NCI-H1417 treated with DMSO at 0.1 percent for 48 hours (cell line): ENCODE measurements at regions not wholly inside any gene's neighbourhood (a gene's known extent, or its start where the extent isn't known, plus 50 kb on each side); places are given as distances from the start of the nearest gene placed in this dataset.
"Not testable (repeated sequence)": the region's sequence is repeated elsewhere in the genome, so short reads cannot be mapped to it uniquely, and the experiment has no call there.

Experiments used
- DNase-seq: peaks from one replicate; lab custom pipeline; 2025; lab: John Stamatoyannopoulos, UW

DNA sequence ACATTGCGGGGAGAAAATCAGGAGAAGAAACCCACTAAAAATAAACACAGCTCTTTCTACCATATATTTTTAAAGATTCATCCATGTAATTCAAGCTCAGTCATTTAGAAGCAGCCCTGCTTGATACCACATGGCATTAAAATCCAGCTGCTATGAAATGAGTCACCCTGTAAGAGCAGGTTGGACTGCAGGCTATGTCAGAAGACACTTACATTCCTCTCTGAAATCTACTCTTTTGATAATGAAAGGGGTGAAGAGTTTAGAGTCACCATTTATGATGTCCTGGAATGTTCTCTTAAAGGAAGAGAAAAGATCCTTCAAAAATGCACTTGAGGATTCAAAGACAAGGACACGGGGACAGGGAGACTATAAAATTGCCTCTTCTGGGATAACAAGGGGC lies 100.6 kb upstream of the APCDD1 start:
- no peak for DNase-seq

DNA sequence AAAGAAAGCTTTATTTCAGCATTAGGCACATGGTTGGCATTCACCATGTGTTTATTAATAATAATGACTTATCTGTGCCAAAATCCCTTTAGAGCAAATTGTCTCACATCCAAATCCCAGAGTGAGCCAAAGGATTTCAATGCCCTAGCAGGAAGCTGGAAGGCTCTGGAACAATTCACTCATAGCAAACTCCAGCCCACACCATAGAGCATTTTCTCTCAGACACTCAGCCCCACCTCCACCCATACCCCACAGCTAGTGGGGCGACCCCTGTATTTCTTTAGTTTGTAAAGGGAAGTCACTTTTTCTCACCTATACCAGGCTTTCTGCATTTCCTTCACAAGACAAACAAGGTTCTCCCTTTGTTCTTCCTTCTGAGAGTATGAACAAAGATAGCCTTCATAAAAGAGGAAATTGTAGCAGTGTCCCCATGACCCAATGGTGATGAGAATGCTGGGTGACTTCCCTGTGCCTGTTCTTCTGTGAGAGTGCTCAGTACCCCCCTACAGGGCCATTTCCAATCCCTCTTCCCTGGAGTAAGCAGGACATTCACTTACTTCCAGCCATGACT lies 100.1 kb upstream of the APCDD1 start:
- DNase-seq: no peak

DNA sequence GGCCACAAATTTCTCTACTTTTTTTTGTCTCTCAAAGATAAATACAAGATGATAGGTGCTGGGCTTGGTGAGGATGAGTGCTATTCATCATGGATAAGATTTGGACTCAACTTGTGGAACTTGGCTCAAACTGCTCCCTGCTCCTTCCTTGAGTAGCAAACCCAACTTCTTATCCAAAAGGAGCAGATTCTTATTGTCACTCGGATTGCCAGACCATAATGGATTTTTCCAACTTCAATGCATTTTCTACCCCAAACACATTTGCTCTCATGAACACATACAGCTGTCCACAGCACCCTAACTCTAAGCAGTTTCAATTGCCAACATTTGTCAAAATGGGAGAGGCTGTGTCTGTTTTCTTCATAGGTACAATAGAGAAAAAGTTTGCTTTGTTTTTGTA lies 99.5 kb upstream of the APCDD1 start:
- DNase-seq: no peak

DNA sequence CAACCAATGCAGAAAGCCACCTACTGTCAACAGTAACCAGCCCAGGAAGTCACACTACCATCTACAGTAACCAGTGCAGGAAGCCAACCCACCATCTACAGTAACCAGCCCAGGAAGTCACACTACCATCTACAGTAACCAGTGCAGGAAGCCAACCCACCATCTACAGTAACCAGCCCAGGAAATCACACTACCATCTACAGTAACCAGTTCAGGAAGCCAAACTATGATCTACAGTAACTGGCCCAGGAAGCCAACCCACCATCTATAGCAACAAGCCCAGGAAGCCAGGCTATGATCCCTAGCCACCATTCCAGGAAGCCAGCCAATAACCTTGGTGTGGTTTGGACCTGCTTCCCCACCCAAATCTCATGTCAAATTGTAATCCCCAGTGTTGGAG lies 97.4 kb upstream of the APCDD1 start:
- DNase-seq: not testable (repeated sequence)

DNA sequence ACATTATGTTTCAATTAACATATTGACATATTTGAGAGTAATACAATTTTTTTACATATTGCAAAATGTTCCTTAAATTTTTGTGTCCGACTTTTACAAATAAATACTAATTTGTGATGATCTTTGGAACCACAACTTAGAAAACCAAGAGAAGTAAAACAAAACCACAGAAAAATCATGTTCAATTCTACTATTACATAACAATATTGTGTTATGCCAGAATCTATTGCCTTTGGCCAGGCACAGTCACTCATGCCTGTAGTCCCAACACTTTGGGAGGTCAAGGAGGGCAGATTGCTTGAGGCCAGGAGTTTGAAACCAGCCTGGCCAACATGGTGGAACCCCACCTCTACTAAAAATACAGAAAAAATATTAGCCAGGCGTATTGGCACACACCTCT lies 92.8 kb upstream of the APCDD1 start:
- no peak for DNase-seq

DNA sequence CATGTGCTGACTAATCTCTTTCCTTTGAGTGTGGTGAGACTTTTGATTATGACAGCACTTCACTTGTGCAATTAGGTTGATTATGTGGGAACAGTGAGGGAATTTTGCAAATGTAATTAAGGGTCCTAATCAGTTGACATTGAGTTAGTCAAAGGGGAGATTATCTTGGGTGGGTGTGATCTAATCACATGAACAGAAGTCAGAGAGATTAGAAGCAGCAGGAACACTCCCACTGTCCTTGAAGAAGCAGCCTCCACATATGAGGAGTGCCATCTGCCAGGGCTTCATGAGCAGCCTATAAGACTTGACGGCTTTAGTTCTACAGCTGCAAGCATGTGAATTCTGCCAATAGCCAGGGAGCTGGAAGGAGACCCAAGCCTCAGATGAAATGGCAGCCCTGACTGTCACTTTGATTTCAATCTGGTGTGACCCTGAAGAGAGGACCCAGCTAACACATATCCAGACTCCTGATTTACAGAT lies 89.4 kb upstream of the APCDD1 start:
- DNase-seq: no peak

DNA sequence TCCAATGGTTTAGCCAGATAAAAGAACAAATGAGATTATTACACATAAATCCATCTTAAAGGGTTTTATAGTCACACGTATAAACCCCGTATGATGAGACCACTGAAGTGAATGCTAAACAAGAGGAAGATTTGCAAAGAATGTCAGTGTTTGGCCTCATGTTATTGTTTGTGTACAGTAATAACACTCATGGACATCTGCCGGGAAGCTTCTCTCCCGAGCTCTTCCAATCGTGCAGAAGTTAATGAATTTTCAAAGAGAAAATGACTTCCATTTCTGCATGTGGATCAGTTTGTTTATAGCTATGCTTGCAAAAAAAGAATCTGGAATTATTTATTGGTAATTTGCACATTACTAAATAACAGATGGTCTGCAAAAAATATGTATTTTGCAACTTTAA lies 88.5 kb upstream of the APCDD1 start:
- no peak for DNase-seq

DNA sequence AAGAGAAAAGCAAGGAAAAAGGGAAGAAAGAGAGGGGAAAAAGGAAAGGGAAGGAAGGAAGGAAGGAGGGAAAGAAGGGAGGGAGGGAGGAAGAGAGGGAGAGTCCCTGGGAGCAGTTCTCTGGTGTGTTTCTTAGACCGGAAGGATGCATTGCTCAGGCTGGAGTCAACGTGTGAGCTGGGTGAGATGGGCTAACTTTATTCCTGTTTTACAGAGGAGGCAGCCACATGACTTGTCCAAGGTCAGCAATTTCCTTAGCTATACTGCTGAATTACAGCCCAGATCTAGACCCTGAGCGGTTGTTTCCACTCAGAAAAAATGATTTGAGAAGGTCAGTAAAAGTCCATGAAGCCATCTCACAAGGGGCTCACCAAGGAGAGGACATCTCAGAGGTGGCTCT lies 86.6 kb upstream of the APCDD1 start:
- no peak for DNase-seq

DNA sequence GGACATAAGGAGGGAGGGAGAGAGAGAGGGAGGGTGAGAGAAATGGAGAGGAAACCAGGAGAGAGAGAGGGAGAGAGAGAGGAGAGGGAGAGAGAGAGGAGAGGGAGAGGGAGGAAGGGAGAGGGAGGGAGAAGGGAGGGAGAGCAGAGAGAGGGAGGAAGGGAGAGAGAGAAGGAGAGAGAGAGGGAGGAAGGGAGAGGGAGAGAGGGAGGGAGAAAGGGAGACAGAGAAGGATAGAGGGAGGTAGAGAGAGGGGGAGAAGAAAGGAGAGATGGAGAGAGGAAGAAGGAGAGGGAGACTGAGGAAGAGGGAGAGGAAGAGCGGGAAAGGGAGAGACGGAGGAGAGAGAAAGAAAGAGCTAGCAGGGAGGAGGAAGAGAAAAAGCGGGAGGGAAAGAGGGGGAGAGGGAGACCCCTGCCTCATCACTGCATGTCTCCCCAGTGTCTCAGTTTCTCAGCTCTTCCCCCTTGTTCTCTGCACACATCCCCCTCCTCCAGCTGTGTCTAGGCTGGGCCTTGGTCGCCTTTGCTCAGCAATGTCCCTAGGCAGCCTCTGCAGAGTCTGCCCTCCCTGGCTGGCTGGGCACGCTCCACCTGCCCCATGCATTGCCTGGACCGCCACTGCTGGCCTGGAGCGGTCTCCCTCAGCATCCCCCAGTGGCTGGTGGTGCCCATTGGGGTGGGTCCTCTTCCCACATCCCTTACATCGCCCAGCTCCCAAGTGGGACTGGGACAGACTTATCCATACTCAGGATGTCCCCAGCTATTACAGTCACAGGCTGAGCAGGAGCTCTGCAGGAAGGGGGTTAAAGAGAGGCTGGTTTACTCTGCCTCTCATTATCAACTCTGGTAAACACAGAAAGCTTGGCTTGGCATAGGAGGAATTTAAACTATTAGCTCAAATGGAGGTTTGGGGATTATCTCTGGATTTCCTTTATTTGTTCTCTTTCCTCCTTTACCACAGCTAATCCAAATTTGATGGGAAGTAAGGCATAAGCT lies 85.7 kb upstream of the APCDD1 start:
- no peak for DNase-seq

DNA sequence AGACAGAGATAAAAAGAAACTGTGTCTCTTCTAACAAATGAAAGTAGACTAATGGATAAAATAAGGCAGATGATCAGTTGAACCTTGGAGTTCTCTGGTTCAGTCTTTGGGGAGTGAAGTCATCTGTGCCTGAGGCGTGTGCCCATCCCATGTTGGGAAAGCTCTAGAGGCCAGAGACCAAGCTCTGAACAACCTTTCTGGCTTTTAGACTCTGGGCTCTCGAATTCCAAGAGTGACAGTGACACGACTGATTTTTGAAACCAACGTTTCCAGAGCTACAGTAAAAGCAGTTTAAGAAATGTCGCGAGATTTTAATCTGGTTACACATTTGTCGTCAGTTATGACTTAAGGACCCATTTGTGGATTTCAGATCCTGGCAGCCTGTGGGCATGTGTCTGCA lies 83.7 kb upstream of the APCDD1 start:
- no peak for DNase-seq

DNA sequence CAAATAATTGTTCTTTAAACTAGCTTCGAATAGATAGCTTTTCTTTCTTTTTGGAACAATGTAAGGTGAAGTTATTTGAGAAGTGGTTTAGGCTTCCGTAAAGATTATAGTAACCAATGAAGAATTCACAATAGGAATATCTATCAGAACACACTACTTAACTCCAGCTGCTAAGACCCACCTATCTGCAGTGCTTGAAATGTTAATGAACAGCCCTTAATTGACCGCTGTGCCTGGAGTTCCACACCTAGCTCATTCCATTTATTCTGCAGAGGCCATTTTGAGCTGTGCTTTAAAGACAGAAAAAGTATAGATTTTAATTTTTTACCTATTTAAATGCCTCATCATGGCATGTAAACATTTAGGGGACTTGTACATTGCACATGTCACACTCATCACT lies 83.3 kb upstream of the APCDD1 start:
- DNase-seq: no peak

DNA sequence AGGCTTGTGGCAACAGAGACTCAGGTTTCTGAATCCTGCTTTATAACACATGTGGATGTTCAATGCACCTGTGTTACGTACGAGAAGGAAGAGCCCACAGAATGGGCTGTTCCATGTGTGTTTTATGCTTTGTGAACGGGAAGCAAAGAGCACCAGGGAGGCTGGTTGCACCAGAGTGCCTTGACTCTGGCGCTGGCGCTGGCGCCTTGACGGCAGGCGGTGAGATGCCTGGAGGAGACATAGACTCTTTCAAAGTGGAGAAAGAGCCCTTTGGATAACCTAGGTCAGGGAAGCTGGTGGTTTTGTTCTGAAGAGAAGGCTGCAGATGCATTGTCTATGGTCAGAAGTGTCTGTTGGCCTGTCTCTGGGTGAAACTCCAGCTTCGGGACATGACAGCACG lies 80.2 kb upstream of the APCDD1 start:
- no peak for DNase-seq

DNA sequence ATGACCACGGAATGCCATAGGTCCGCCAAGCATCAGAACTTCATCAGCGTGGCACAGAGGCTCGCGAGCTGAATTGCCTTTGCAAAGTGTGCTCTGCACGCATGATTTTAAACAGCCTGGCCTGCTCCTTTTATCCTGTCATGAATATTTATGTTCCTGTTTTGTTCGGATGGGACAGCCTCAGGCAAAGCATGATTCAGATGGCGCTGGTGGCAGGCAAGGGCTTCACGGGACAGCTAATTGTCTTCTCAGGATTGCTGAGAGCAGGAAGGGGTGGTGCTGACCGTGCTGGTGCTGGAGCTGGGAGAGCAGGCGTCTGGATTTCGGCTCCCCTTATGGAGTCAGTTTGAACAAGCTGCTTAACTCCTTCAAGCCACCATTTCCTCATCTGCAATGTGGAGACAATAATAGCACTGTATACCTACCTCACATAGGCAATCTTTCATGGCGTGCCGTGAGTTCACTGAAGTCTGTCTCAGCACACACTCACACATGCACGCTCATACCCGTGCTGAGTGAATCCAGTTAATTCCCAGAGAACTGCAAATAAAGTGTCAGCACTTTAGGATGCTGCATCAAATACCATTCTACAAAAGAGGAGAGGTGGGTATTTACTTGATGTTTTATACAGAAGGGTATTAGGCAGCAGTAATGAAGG lies 79.7 kb upstream of the APCDD1 start:
- DNase-seq: no peak

DNA sequence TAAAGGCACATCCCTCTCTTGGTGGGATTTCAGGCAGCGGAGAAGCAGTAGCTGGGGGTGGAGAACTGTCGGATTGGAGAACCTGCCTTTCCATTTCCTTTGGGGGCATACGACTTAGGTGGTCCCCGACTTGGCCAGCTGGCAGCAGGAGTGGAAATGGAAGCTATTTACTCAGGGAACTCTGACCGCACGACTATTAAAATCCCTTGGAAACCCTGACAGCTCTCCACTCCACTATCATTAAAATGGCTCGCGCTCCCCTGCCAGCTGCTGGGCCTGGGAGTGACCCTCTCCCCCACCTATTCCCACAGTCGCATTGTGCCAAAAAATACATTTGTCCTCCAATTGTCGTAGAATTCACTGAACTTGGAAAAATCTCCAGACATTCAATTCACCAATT lies 77.7 kb upstream of the APCDD1 start:
- no peak for DNase-seq

DNA sequence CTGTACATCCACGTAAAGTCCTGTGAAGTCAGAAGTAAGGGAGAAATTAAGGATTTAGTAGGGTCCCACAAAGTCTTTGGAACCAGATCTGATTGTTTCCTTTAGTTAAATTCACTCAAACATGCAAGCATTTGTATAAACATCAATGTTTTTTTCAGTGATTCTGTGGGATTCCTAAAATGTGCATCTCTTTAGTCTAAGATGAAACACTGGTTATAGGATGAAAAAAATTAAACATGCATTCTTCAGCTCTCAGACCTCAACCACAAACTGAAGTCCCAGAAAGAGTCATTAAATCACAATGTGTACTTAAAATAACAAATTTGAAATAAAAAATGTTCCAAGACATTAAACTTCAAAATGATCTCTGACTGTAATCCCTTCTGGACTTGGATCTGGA lies 76.5 kb upstream of the APCDD1 start:
- no peak for DNase-seq

DNA sequence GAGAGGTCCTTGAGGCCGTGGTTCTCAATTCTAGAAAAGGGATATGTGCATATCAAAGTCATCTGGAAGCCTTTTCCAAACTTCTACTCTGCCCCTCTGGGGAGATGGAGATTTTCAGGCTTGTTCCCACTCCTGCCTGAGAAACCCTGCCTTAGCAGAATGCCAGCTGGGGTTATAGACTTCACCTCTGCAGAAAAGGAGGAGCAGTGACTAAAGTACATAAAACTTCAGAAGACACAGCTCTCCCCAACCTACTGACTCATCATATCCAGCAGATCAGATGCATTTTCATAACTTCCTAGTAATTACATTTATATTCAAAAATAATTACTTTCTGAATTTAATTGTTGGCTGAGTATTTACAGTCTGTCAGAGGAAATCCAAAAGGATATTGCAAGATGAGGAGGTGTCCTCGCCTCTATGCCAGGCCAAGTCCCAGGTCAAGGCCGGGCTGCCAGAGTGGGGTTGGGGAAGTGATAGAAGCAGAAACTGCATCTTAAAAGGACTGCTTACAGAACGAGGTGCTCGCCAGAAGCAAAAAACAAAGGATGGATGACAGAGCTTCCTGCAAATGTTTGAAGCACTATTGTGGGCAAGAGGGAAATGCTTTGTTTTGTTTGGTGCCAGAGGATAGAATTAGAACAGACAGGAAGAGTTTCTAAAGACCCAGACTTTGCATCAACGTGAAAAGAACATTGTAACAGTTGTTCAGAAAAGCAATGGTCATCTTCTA lies 75.6 kb upstream of the APCDD1 start:
- no peak for DNase-seq

DNA sequence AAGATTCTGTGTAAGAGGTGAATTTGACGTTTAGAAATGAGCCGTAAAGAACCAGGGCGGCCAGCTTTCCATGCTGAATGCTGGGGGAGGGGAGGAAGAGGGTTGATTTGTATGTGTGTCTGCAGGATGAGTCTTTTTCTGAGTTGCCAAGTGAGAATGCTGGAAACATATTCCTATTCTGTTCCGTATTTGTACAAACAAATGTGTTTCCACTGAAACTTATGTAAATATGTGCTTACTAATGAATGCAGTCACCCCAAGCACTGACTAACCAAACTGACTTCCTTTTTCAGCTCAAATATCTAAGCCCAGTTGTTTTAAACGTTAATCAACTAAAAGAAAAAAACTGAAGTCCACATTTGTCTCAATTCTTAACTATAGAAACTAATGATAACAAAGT lies 74.9 kb upstream of the APCDD1 start:
- no peak for DNase-seq

DNA sequence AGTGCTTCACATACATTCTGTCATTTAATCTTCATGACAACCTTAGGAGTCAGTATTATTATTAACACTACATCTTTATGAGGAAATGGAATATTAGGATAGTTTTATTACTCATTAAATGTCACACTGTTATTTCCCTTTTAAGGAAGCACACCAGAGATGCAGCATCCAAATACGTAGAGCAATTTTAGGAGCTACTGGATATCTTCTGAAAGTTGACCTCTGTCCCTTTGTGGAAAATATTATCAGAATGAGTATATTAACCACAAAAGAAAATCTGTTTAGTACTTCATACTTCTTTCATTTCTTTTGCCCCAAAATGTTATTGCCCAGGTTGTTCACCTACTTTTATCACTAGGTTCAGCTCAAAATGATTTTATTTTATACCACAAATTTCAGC lies 72.9 kb upstream of the APCDD1 start:
- DNase-seq: no peak

DNA sequence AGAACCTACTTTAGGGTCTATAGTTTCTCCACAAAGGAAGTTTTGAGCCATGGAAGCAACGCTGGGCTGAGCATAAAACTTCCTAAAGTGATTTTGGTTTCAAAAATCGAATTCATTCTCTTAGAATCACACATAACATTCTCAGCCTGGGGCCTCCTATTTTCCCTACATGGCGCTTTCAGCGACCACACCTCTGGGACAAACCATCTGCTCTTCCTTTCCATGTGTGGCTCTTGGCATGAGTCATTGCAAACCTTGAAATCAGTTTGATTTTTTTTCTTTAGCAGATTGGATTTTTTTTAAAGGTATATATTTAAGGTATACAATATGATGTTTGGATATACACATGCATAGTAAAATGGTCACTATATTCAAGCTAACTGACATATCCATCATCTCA lies 72.5 kb upstream of the APCDD1 start:
- no peak for DNase-seq

DNA sequence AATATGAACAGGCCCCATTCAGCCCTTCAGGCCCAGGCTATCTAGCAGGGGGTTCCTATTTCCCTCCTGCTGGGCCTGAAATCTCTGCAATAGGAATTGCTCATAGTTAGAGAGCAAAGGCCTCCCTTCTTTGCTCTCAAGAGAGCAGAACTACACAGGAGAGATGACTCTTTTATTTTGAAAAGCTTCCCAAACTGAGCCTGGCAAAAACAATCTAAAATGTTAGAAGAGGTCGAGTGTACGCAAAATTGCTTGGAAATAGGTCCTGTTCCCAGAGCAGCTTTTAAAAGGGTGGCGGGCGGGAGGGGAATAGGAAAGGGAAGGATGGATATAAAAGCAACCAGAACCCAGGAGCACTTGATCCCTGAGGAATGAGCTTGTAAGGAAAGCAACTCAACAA lies 68.4 kb upstream of the APCDD1 start:
- no peak for DNase-seq

DNA sequence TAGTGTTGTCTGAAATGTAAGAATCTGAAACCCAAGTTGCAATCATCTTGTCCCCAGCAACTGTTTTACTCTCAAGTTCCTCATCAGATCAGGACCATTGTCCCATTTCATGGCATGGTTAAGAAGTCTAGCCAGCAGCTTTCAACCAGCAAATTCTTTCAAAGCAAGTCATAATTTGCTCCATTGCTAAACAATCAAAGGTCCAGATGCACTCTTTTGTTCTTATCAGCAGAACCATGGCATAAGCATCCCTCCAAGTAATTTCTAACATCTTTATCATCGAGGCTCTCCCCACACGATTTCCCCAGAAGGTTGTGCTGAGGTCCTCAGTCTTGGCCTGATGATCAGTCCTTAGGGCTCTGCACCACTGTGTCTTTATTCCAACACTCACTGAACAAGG lies 67.5 kb upstream of the APCDD1 start:
- DNase-seq: no peak

DNA sequence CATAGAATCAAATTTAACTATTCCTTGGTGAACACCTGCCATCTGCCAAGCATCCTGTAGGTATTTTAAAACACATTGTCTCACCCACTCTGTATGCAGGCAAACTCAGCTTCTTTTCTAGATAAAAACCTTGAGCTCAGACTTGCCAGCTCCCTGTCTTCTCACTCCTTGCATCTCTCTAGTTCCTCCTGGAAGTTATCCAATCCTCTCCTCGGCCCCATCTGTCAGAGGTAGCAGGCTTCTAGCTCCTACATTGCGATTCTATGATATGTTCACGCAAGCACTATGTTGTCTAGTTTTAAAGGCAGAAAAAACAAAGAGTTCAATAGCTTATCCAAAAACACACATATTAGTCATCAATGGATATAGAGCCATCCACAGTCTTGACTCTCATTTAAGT lies 67.0 kb upstream of the APCDD1 start:
- DNase-seq: no peak
